HEK293 (cell line): ENCODE measurements at regions not wholly inside any gene's neighbourhood (a gene's known extent, or its start where the extent isn't known, plus 50 kb on each side); places are given as distances from the start of the nearest gene placed in this dataset.

Experiments
- CTCF ChIA-PET: fragments of 350-600 bp; formaldehyde crosslinking; extraction: SDS; loops from one replicate; lab custom pipeline; 2021; ENCODE audit warnings: antibody characterized with exemption; lab: Yijun Ruan, JAX
- POLR2A ChIA-PET: fragments of 300-600 bp; formaldehyde crosslinking; extraction: SDS; loops from one replicate; lab custom pipeline; 2020; ENCODE audit warnings: antibody characterized with exemption, inconsistent platforms; lab: Yijun Ruan, JAX
- H3K27ac ChIP-seq: fragments of 200-500 bp; sonication (Bioruptor generic); 2 replicates; pipeline ENCODE4 v1.5.1; 2014; ENCODE audit warnings: low read depth, low read length, control low read depth, inconsistent platforms; ENCODE audit errors: extremely low read depth
- H3K36me3 ChIP-seq, 2 experiments: fragments of 200-500 bp in 1 of 2; sonication (Bioruptor generic) in 1 of 2; 1 replicate in 1 of 2; 2 replicates in 1 of 2; pipeline ENCODE4 v1.5.1; 2014 to 2017; ENCODE audit warnings: inconsistent platforms in 2 of 2, low read length in 2 of 2; ENCODE audit not compliant: control insufficient read depth in 2 of 2, insufficient read depth in 1 of 2
- H3K4me1 ChIP-seq: fragments of 200-500 bp; sonication (Bioruptor generic); 2 replicates; pipeline ENCODE4 v1.5.1; 2014; ENCODE audit warnings: mild to moderate bottlenecking, low read length, inconsistent platforms; ENCODE audit not compliant: control insufficient read depth, insufficient read depth
- H3K4me3 ChIP-seq: 2 replicates; pipeline ENCODE4 v1.5.1; 2011; ENCODE audit warnings: low read depth, mild to moderate bottlenecking, control low read depth, low read length, moderate library complexity
- H3K9me3 ChIP-seq: fragments of 200-500 bp; sonication (Bioruptor generic); 2 replicates; pipeline ENCODE4 v1.5.1; 2014; ENCODE audit warnings: low read depth, low read length, inconsistent platforms; ENCODE audit not compliant: control insufficient read depth, insufficient read depth
- ATF2 ChIP-seq: fragments of 450-650 bp; formaldehyde crosslinking; IDR thresholded peaks from 2 replicates; pipeline ENCODE4 v1.5.1; 2016; ENCODE audit warnings: missing biosample characterization, missing genetic modification characterization, low read depth
- BCL11B ChIP-seq: fragments of 450-650 bp; formaldehyde crosslinking; IDR thresholded peaks from 2 replicates; pipeline ENCODE4 v1.5.1; 2016; ENCODE audit warnings: low read depth, missing biosample characterization, missing genetic modification characterization
- HIC1 ChIP-seq: fragments of 450-650 bp; formaldehyde crosslinking; IDR thresholded peaks from 2 replicates; pipeline ENCODE4 v1.5.1; 2016; ENCODE audit warnings: missing biosample characterization, missing genetic modification characterization
- MZF1 ChIP-seq: fragments of 450-650 bp; formaldehyde crosslinking; IDR thresholded peaks from 2 replicates; pipeline ENCODE4 v1.5.1; 2017; ENCODE audit warnings: missing biosample characterization, missing genetic modification characterization, borderline replicate concordance
- SALL2 ChIP-seq: fragments of 450-650 bp; formaldehyde crosslinking; IDR thresholded peaks from 2 replicates; pipeline ENCODE4 v1.5.0; 2017; ENCODE audit warnings: missing biosample characterization, mild to moderate bottlenecking, missing genetic modification characterization, borderline replicate concordance
- SP7 ChIP-seq: fragments of 450-650 bp; formaldehyde crosslinking; IDR thresholded peaks from 2 replicates; pipeline ENCODE4 v1.5.1; 2016; ENCODE audit warnings: missing biosample characterization, missing genetic modification characterization
- ZNF132 ChIP-seq: fragments of 450-650 bp; formaldehyde crosslinking; IDR thresholded peaks from 2 replicates; pipeline ENCODE4 v1.5.1; 2017; ENCODE audit warnings: missing biosample characterization, missing genetic modification characterization, borderline replicate concordance
- ZNF155 ChIP-seq: fragments of 450-650 bp; formaldehyde crosslinking; IDR thresholded peaks from 2 replicates; pipeline ENCODE4 v1.5.1; 2016; ENCODE audit warnings: missing biosample characterization, missing genetic modification characterization
- ZNF169 ChIP-seq: fragments of 450-650 bp; formaldehyde crosslinking; IDR thresholded peaks from 2 replicates; pipeline ENCODE4 v1.5.1; 2016; ENCODE audit warnings: missing biosample characterization, missing genetic modification characterization
- ZNF174 ChIP-seq: fragments of 450-650 bp; formaldehyde crosslinking; IDR thresholded peaks from 2 replicates; pipeline ENCODE4 v1.5.0; 2017; ENCODE audit warnings: missing biosample characterization, mild to moderate bottlenecking, missing genetic modification characterization
- ZNF266 ChIP-seq: fragments of 450-650 bp; formaldehyde crosslinking; IDR thresholded peaks from 2 replicates; pipeline ENCODE4 v1.5.1; 2016; ENCODE audit warnings: missing biosample characterization, missing genetic modification characterization, low read depth
- ZNF292 ChIP-seq: fragments of 450-650 bp; formaldehyde crosslinking; IDR thresholded peaks from 2 replicates; pipeline ENCODE4 v1.5.1; 2016; ENCODE audit warnings: low read depth, missing biosample characterization, missing genetic modification characterization, borderline replicate concordance
- ZNF501 ChIP-seq: fragments of 450-650 bp; formaldehyde crosslinking; IDR thresholded peaks from 2 replicates; pipeline ENCODE4 v1.5.1; 2016; ENCODE audit warnings: missing biosample characterization, missing genetic modification characterization
- ZNF530 ChIP-seq: fragments of 450-650 bp; formaldehyde crosslinking; IDR thresholded peaks from 2 replicates; pipeline ENCODE4 v1.5.1; 2016; ENCODE audit warnings: low read depth, missing biosample characterization, missing genetic modification characterization
- ZNF585B ChIP-seq: fragments of 450-650 bp; formaldehyde crosslinking; IDR thresholded peaks from 2 replicates; pipeline ENCODE4 v1.5.1; 2016; ENCODE audit warnings: missing biosample characterization, missing genetic modification characterization
- ZNF658 ChIP-seq: fragments of 450-650 bp; formaldehyde crosslinking; IDR thresholded peaks from 2 replicates; pipeline ENCODE4; 2016; ENCODE audit warnings: missing biosample characterization, missing genetic modification characterization
- ZNF660 ChIP-seq: fragments of 450-650 bp; IDR thresholded peaks from 2 replicates; pipeline ENCODE4 v1.5.1; 2018; ENCODE audit warnings: missing biosample characterization, mild to moderate bottlenecking, missing genetic modification characterization
- ZNF747 ChIP-seq: fragments of 450-650 bp; formaldehyde crosslinking; IDR thresholded peaks from 2 replicates; pipeline ENCODE4 v1.5.1; 2016; ENCODE audit warnings: missing biosample characterization, missing genetic modification characterization
- ZNF791 ChIP-seq: fragments of 450-650 bp; formaldehyde crosslinking; IDR thresholded peaks from 2 replicates; pipeline ENCODE4 v1.5.1; 2016; ENCODE audit warnings: missing biosample characterization, missing genetic modification characterization
- ZNF830 ChIP-seq: fragments of 450-650 bp; IDR thresholded peaks from 2 replicates; pipeline ENCODE4 v1.5.0; 2018; ENCODE audit warnings: missing biosample characterization, missing genetic modification characterization, low read depth, mild to moderate bottlenecking, moderate library complexity
- ZSCAN23 ChIP-seq: fragments of 450-650 bp; formaldehyde crosslinking; IDR thresholded peaks from 2 replicates; pipeline ENCODE4 v1.5.1; 2016; ENCODE audit warnings: missing biosample characterization, missing genetic modification characterization
- TF ChIP-seq, protein P1 (sequence below): fragments of 450-650 bp; formaldehyde crosslinking; IDR thresholded peaks from 2 replicates; pipeline ENCODE4 v1.5.1; 2016; ENCODE audit warnings: missing biosample characterization, missing genetic modification characterization
- TF ChIP-seq, protein P2 (sequence below): fragments of 450-650 bp; formaldehyde crosslinking; IDR thresholded peaks from 2 replicates; pipeline ENCODE4 v1.5.1; 2016; ENCODE audit warnings: missing biosample characterization, missing genetic modification characterization
- TF ChIP-seq, protein P3 (sequence below): fragments of 450-650 bp; formaldehyde crosslinking; IDR thresholded peaks from 2 replicates; pipeline ENCODE4; 2016; ENCODE audit warnings: missing biosample characterization, missing genetic modification characterization
- TF ChIP-seq, protein P4 (sequence below): fragments of 450-650 bp; formaldehyde crosslinking; optimal IDR thresholded peaks from 2 replicates; pipeline ENCODE3; 2016; ENCODE audit warnings: missing biosample characterization, mild to moderate bottlenecking, missing genetic modification characterization

GRCh38 chr14:22485649-22486048 is 103.4 kb downstream of the DAD1 start (continued):
- TF ChIP-seq ZNF791 (tag by site-specific recombination) (no peak), ZNF830 (tag by site-specific recombination) (no peak), ZNF660 (tag by site-specific recombination) (no peak), ZNF747 (tag by site-specific recombination) (no peak), MZF1 (no peak), BCL11B (tag by site-specific recombination) (no peak), SP7 (no peak), ZNF132 (tag by site-specific recombination) (no peak), ZNF292 (no peak)
- TF ChIP-seq, protein P1, sequence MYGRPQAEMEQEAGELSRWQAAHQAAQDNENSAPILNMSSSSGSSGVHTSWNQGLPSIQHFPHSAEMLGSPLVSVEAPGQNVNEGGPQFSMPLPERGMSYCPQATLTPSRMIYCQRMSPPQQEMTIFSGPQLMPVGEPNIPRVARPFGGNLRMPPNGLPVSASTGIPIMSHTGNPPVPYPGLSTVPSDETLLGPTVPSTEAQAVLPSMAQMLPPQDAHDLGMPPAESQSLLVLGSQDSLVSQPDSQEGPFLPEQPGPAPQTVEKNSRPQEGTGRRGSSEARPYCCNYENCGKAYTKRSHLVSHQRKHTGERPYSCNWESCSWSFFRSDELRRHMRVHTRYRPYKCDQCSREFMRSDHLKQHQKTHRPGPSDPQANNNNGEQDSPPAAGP (tag by site-specific recombination): no peak
- TF ChIP-seq, protein P2, sequence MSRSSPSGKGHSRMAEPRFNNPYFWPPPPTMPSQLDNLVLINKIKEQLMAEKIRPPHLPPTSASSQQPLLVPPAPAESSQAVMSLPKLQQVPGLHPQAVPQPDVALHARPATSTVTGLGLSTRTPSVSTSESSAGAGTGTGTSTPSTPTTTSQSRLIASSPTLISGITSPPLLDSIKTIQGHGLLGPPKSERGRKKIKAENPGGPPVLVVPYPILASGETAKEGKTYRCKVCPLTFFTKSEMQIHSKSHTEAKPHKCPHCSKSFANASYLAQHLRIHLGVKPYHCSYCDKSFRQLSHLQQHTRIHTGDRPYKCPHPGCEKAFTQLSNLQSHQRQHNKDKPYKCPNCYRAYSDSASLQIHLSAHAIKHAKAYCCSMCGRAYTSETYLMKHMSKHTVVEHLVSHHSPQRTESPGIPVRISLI (tag by site-specific recombination): no peak

- H3K36me3 ChIP-seq: no peaks in the 10 kb centered on the region
- H3K27ac ChIP-seq: no peak overlapping the region
- POLR2A ChIA-PET: no interaction called here
- H3K9me3 ChIP-seq: no peaks in the 10 kb centered on the region
- TF ChIP-seq ZNF658 (tag by site-specific recombination): no peak
- no peak for TF ChIP-seq HIC1 (tag by site-specific recombination)
- no peak for TF ChIP-seq SP7
- no peak for TF ChIP-seq ZNF585B
- no peak for TF ChIP-seq ZNF530 (tag by site-specific recombination)
- TF ChIP-seq ZNF174 (tag by site-specific recombination): no peak
- TF ChIP-seq ZNF501: no peak
- TF ChIP-seq, protein P3, sequence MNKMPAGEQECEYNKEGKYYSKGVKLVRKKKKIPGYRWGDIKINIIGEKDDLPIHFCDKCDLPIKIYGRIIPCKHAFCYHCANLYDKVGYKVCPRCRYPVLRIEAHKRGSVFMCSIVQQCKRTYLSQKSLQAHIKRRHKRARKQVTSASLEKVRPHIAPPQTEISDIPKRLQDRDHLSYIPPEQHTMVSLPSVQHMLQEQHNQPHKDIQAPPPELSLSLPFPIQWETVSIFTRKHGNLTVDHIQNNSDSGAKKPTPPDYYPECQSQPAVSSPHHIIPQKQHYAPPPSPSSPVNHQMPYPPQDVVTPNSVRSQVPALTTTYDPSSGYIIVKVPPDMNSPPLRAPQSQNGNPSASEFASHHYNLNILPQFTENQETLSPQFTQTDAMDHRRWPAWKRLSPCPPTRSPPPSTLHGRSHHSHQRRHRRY (tag by site-specific recombination): no peak
- no peak for TF ChIP-seq ZNF169 (tag by site-specific recombination)
- TF ChIP-seq ZSCAN23 (tag by site-specific recombination): no peak
- no peak for TF ChIP-seq SALL2
- no peak for TF ChIP-seq ZNF155 (tag by site-specific recombination)
- no peak for TF ChIP-seq ZNF266 (tag by site-specific recombination)
- TF ChIP-seq ATF2 (tag by site-specific recombination): no peak
- TF ChIP-seq, protein P4, sequence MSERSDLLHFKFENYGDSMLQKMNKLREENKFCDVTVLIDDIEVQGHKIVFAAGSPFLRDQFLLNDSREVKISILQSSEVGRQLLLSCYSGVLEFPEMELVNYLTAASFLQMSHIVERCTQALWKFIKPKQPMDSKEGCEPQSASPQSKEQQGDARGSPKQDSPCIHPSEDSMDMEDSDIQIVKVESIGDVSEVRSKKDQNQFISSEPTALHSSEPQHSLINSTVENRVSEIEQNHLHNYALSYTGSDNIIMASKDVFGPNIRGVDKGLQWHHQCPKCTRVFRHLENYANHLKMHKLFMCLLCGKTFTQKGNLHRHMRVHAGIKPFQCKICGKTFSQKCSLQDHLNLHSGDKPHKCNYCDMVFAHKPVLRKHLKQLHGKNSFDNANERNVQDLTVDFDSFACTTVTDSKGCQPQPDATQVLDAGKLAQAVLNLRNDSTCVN: no peak
- TF ChIP-seq, all 188 proteins: peak for 0
- H3K4me1 ChIP-seq: peaks cover 2% of the 10 kb centered on the region; the same call in 1 of the 2 replicates
- CTCF ChIA-PET: interaction anchor here (0.5 to 0.9 kb wide), 2 partner anchors 13 to 701 kb away, joined by 3 read pairs; no protein-coding TSS in a partner anchor
- no peak overlapping the region for H3K4me3 ChIP-seq
Observed at GRCh38 chr14:22485178-22485577, 103.8 kb downstream of the DAD1 start.
